Mammary epithelial cell (primary cell): ENCODE measurements at regions not wholly inside any gene's neighbourhood (a gene's known extent, or its start where the extent isn't known, plus 50 kb on each side); places are given as distances from the start of the nearest gene placed in this dataset.
"Not testable (repeated sequence)": the region's sequence is repeated elsewhere in the genome, so short reads cannot be mapped to it uniquely, and the experiment has no call there.

ENCODE experiments used
- CTCF ChIP-seq, 2 donors: IDR thresholded peaks in 1 of 2; conservative IDR thresholded peaks in 1 of 2; 2 replicates each; pipeline ENCODE4 v1.5.1; 2011 to 2012; ENCODE audit warnings: inconsistent platforms in 2 of 2, low read length in 2 of 2, mild to moderate bottlenecking in 2 of 2, control low read depth in 1 of 2, low read depth in 1 of 2; ENCODE audit not compliant: insufficient read depth in 1 of 2; ENCODE audit errors: extremely low read depth in 1 of 2
- EZH2 ChIP-seq: IDR thresholded peaks from 2 replicates; pipeline ENCODE4 v1.6.1; 2012; ENCODE audit warnings: low read length, inconsistent platforms, borderline replicate concordance

GRCh38 chr16:29094729-29095624 is 110.1 kb downstream of the LAT start:
- TF ChIP-seq CTCF (conservative IDR thresholded peaks at IDR 0.05 in 1 of 2, IDR thresholded peaks at IDR 0.05 in 1 of 2; ENCODE audit: extremely low read depth in 1 of 2, insufficient read depth in 1 of 2, low read depth in 1 of 2, low read length in 2 of 2); EZH2: not testable (repeated sequence)
